Epithelial cell of prostate (primary cell): ENCODE measurements at regions not wholly inside any gene's neighbourhood (a gene's known extent, or its start where the extent isn't known, plus 50 kb on each side); places are given as distances from the start of the nearest gene placed in this dataset.

Experiments used
- DNase-seq: peaks from one replicate; pipeline ENCODE4 v3.0.0-alpha.2; 2011; ENCODE audit warnings: low read depth, low spot score
- H3K27ac ChIP-seq: fragments of 450-650 bp; 2 replicates; pipeline ENCODE4 v1.5.1; 2017; ENCODE audit warnings: mild to moderate bottlenecking

DNA sequence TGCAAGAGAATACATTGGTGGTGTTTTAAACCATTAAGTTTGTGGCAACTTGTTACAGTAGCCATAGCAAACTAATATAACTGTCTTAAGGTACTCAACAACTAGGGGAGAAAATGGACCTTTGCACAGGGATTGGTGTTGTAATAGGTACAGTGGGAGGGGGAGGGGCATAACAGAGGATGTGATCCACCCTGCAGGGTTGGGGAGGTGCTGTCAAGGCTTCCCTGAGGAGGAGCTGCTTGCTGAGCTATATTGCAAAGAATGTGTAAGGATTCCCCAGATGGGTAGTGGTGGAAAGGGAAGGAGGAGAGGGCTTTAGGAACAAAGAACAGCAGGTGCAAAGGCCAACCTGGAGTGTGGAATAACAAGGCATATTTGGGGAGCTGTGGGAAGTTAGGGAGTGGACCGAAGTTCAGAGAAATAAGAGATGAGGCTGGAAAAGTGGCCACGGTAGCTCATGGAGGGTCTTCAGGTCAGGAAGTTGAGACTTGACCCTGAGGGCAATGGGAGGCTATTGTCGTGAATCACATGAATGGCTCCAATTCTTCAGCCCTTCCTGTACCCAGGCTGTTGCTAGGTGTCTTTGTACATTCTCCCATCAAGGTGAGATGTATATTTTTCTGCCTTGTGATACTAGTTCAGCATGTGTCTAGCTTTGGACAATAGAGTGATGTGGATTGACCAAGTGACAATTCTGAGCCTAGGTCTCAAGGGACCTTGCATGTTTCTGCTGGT lies 168.6 kb upstream of the CSF3R start:
- no peak overlapping the region for H3K27ac ChIP-seq
- DNase-seq = no peak

DNA sequence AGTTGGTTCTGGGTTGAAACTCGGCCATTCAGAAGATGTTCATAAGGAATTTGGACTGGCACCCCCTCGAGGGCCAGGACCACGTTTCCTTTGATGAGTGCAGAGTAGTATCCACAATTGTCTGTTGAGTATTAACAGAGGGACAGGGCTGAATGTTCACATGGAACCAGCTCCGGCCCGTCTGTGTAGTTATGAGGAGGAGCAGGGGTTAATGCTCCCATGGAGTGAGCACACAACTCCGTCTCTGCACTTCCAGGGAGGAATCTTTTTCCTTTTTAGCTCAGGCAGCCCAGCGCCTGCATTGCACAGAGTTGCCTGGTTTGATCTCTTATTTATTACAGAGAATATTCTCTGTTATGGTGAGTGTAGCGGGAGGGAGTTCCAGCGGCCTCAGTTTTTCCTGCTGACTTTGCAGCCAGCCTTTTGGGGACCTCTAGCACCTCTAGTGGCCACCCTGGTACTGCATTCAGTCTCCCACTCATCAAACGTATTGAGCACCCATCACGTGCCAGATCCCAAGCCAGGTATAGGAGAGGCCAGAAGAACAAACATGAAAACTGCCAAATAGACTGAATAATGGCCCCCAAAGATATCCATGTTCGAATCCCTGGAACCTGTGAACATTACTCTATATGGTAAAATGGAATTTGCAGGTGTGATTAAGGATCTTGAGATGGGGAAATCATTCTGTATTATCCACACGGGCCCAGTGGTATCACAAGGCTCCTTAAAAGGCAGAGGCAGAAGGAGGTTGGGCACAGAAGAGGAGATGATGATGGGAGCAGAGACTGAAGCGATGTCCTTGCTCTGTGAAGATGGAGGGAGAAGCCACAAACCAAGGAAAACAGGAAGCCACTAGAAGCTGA lies 167.7 kb upstream of the CSF3R start:
- no peak overlapping the region for H3K27ac ChIP-seq
- no peak for DNase-seq

DNA sequence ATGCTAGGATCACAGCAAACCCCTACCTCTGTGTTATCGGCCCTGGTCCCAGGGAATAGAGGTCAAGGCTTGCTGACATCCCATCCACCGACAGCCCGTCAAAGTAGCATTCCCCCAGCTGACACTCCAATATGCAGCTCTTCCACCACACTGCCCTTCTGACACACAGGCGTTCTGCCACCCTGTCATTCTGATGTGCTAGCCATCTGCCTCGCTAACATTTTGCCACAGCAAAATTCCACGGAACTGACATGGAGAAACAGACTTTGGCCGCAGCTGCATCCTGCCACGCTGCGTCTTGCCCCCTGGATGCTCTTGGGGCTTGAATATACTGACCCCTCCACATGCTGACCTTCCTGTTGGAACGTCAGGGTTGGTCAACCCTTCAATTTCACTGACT lies 163.2 kb upstream of the CSF3R start:
- DNase-seq = no peak
- H3K27ac ChIP-seq = no peak overlapping the region

DNA sequence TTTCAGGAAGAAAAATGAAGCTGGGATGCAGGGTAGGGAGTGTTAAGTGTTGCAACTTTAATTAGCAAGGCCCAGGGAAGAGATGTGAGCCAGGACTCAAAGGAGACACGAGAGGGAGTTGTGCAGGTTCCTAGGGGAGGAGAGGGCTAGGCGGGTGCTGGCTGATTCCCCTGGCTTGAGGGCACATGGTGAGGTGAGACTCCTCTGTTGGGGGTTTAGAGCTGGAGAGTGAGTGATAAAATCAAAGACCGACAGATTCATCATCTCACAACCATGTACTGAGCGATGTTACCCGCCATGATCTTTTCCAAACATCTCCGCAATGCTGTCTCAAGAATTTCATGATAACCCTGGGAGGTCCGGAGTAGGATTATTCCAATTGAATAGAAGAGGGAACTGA lies 161.8 kb upstream of the CSF3R start:
- no peak for DNase-seq

DNA sequence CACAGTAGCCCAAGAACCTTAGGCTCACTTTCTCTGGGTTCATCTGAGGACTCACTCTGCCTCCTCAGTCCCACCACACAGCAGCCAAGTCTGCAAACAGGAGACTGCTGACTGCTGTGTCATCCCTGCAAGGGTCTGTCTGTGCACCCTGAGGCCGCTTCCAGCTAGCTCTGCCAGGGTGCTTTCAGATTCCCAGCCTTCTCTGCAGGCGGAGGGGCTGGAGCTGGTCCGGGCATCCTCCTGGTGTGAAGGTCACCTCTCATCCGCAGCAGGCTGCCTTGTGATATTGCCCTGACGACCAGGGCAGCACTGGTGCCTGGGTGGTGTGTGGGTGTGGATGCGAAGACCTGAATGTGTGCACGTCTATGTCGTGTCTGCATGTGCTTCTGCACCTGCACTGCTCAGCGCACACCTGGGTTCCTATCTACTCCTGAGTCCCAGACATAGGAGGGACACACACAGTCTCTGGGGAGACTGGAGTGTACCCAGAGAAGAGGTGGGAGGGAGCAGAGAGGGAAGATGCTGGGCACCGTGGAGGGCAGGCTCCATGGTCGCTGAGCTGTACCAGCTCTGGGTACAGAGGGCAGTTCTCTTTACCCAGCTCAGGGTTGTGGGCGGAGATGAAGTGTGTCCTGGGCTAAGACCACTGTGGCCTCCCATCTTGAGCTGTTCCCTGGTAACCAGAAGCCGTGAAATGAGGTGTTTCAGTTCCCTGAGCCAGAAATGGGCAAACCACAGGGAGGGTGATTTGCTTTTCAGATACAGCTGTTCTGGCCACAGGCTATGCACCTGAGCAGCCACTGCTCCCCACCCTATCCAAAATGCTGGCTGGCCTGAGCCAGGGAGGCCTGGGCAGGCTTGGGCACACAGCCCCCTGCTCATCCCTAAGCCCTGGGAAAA lies 160.9 kb upstream of the CSF3R start:
- no peak for DNase-seq

More for the DNA sequence above, 161.8 kb upstream of the CSF3R start:
- H3K27ac ChIP-seq = no peak overlapping the region

DNA sequence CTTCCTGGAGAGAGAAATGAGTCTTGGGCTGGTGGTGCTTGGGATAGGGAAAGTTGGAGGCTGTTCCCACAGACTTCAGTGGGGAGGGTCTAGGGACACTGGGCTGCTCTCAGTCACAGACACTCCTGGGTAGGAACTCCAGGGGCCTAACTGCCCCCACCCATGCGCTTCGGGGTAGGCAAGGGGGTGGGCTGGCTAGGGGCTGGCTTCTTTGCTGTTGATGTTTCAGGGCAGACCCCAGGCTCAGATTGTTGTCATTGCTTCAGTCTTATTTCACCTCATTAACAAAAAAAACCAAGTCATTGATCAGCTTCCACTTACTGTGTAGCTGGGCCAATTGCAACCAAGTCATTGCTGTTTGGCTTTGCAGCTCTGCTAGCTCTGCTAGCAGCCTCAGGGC lies 160.1 kb upstream of the CSF3R start:
- H3K27ac ChIP-seq = no peak overlapping the region
- no peak for DNase-seq

More for the DNA sequence above, 160.9 kb upstream of the CSF3R start:
- no peak overlapping the region for H3K27ac ChIP-seq

DNA sequence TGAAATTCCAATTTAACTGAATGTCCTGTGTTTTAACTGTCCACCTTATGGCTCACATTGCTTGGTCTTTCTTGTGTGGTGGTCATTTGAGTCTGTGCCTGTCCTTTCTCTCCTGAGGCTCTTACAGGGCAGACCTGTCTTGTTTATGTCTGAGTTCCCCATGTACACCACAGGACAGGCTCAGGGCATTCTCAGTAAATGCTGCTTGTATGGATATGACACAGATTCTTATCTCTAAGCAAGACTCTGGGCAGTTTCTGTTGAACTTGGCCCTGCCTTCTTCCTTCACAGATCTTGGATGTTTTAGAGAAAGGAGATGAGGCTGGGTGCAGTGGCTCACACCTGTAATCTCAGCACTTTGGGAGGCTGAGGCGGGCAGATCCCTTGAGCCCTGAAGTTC lies 159.1 kb upstream of the CSF3R start:
- DNase-seq = no peak
- no peak overlapping the region for H3K27ac ChIP-seq

DNA sequence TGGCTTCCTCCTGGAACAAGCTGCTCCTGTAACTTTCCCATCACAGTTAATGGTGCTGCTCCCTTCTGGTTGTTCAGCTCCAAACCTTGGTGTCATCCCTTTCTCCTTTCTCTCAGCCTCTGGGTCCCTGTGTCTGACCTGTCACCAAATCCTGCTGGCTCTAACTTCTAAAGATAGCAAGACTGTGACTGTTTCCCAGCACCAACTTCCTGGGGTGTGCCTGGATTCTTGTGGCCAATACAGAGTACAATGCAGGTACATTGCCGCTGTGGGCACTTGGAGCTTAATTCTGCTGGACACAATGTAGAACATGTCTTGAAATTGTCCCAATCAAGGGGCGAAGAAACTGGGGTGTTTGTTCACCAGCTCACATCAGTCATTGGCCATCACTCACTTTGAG lies 156.7 kb upstream of the CSF3R start:
- no peak overlapping the region for H3K27ac ChIP-seq
- DNase-seq = no peak

DNA sequence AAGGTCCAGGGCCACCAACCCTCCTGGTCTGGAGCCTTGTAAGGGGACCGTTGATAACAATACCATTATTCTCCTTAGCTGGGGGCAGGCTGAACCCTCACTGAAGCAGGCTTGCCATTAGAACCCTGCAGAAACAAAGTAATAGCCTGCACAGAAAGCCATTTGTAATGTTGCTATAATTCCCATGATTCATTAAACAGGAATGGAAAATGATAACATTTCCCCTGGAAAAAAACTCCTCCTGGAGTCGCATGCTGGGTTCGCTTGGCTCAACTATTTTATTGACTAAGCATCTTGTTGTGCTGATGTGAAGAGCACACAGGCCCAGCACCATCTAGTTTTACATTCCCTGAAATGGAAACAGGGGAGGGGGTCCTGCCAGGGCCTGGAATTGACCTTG lies 155.6 kb upstream of the CSF3R start:
- H3K27ac ChIP-seq = no peak overlapping the region
- no peak for DNase-seq

DNA sequence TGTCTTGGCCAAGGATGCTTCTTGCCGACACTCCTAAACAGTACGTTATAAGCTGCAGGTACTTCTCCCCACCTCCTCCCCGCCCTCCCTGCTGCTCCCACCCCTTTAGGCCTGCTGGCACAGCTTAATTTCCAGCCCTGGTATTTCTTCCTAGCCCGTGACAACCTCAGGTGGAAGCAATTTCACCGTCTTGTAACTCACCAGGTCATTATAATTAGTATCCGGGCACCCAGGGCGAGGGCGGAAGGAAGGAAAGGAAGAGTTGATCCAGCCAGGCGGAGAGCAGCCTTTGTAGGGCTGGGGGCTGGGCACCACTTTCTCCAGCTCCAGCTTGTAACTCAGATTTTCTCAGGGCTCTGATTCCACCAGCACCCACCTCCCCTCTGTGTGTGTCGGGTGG lies 153.5 kb upstream of the CSF3R start:
- H3K27ac ChIP-seq = no peak overlapping the region
- no peak for DNase-seq

DNA sequence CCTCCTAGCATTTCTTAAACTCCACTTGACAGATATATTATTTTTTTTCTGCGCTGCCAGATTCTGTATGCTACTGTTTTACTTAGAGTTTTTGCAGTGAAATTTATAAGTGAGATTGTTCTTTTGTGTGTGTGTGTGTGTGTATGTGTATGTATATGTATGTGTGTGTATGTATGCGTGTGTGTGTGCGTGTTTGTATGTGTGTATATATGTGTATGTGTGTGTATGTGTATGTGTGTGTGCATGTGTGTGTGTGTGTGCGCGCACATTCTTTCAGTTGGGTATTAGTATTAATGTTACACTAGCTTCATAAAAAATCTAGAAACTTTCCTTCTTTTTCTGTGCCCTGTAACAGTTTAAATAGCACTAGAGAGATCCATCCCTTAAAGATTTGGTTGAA lies 152.6 kb upstream of the CSF3R start:
- no peak for DNase-seq
- H3K27ac ChIP-seq = no peak overlapping the region

DNA sequence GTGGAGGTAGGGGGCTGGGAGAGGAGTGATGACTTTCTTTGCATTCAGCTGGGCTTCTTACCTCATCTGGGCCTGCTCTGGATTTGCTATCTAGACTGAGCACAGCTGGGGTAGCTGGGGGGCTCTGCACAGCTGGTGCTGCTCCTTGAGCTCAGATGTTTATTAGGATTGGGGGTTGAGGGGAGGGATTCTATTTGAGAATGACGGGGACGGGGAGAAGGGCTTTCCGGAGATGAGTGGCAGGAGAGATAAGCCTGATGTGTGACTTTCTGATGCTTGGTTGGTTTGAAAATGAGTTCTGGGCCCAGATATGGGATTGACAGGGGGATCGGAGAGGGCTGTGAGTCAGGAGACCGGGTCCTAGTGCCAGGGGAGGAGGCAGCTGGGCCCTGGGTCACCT lies 146.1 kb upstream of the CSF3R start:
- DNase-seq = no peak
- H3K27ac ChIP-seq = no peak overlapping the region

DNA sequence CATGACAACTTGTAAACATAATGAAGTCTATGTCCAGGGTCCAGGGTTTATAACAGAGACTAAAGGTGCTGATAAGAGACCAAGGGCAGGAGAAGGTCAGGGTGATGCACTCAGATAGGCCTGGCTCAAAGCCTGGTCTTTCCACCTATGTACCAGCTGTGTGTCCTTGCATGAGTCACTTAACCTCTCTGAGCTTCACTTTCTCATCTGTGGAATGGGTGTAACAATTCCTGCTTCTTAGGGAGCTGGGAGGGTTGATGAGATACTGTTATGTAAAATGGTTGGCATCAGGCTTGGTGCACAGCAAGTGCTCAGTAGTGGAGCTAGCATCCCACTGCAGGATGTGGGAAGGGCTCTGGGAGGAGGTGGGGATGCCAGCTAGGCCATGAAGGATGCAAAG lies 143.7 kb upstream of the CSF3R start:
- DNase-seq = no peak
- H3K27ac ChIP-seq = no peak overlapping the region

DNA sequence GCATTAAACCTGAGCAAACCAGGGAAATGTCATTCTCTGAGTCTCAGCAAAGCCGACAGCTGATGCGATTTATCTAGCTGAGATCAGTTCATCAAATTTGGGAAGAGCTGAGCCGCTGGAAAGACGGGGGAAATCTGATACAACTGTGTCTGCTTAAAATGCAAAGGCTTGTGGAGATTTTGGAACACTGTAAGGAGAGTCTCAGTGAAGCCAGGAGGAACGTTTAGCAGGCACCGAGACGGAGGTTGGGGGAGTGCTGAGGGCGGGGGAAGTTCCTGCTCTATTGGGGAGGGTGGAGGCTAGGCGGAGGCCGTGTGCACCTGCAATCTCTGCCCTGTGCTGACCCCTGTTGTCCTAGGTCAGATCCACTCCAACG lies 143.2 kb upstream of the CSF3R start:
- no peak overlapping the region for H3K27ac ChIP-seq
- DNase-seq = no peak

DNA sequence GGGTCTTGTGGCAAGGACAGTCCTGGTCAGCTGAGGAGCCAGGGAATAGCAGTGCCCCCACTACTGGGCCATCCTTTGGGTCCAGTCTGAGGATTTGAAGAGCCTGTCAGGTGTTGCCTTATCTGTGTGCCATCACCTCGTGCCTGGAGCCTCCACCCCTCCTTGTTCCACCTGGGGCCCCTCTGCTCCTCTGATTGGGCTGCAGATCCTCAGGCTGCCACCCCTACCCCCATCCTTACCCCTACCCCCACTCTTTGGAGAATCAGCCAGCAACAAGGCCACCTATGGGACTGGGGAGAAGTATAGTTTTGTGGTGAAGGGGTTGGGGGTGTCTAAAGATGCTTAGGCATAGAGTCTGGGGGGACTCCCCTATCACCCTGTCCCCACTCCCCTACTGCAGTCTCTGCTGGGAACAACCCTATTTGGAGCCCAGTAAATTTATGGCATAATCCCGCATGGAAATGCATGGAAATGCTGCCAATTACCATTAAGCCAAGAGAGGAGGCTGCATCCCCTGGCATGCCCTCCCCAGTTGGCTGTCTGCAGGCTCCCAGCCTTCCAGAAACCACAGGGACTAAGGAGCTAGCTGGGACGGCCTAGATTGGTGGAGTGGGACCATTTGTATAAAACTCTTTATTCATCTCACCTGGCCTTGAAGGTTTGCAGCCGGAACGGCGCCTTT lies 142.7 kb upstream of the CSF3R start:
- DNase-seq = no peak
- no peak overlapping the region for H3K27ac ChIP-seq

DNA sequence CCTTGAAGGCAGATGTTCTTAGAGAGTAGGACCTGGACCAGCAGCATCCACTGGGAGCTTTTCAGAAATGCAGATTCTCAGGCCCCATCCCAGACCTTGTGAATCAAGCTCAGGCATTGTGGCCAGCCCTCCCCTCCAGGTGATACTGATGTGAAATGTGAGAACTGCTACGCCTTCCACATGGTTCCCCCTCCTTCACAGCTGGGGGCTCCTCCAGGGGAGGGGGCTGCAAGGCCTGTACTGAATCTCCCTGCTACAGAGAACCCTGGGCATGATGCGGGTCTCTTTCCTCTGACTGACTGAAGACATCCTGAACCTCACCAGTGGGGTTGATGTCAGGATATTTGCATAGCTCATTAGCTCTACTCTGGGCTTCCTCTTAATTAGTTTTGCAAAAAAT lies 141.8 kb upstream of the CSF3R start:
- H3K27ac ChIP-seq = no peak overlapping the region
- DNase-seq = no peak

DNA sequence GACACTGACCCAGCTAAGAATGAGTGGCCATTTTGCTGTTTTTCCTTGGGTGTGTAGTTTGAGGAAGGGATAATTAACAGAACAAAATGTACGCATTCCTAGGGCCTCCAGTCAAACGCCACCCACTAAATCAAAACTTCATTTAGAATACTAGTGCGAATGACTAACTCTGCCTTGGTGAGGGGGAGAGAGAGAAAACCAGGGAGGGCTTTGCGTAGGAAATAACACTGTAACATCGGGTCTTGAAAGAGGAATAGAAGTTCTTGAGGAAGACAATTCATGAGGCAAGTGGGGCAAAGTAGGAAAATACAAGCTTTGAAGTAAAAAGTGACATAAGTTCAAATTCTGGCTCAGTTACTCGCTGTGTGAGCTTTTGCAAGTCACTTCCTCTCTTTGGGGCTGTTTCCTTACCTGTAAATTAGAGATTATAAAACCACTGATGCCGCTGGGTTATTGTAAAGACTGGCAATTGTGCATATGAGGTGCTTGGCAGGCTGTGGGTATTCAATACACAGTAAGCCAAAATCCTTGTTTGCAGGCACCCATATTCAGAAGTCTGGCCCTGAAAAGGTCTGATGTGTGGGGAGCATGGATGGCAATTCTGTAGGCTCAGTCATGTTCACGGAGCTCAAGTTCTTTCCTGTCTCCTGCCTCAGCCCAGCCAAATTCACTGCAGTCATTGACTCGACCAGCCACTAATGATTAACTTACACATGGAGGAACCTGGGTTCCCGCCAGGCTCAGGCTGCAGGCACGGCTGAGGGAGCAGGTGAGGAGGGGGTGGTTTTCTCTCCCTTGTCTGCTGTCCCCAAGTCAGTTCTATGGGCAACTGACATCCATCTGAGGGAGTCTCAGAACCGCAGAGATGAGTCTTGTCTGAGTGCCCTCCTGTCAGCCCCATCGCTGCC lies 140.3 kb upstream of the CSF3R start:
- no peak overlapping the region for H3K27ac ChIP-seq
- DNase-seq = no peak

DNA sequence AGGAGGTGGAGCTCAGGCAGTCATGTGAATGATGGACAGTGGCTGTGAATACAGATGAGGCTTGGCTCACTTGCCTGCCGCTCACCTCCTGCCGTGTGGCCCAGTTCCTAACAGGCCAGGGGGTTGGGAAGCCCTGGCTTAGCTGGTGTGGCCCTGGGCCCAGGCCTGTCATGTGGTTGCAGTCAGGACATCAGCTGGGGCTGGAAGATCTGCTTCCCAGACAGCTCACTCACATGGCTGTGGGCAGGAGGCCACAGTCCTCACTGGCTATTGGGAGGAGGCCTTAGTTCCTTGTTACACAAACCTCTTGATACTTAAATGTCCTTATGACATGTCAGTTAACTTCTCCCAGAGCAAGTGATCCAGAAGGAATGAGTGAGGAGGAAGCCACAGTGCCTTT lies 138.8 kb upstream of the CSF3R start:
- no peak overlapping the region for H3K27ac ChIP-seq
- DNase-seq = no peak

DNA sequence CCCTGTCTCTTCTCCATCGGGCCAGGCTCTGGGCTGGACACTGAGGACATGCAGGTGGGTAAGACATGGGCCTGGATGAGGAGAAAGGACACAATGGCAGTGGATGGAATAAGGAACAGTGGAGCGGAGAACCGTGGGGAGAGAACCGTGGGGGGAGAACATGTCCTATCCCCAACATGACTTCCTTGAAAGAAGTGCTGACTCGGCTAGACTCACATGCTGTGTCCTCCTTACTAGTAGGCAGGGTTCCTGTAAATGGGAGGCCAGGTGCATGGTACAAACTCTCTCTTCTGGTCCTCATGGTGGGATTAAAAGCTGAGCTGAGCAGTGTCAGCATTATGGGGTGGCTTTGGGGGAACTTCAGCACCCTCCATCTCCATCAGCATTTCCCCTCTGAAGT lies 137.4 kb upstream of the CSF3R start:
- H3K27ac ChIP-seq = no peak overlapping the region
- no peak for DNase-seq
